IMR-90 (cell line): ENCODE measurements at regions not wholly inside any gene's neighbourhood (a gene's known extent, or its start where the extent isn't known, plus 50 kb on each side); places are given as distances from the start of the nearest gene placed in this dataset.

ENCODE experiments used
- ATAC-seq: fragments of 200-7000 bp; cut with Tn5 transposase; 2 replicates; pipeline ENCODE4 v1.9.1; 2020; ENCODE audit warnings: low read depth, mild to moderate bottlenecking, moderate library complexity
- BruUV-seq: library from RNA; stranded (reverse); fragments of 400-500 nt; replicated peaks from 2 replicates; lab custom pipeline; 2021; lab: Mats Ljungman, UMichigan
- CTCF ChIA-PET: fragments of 300-600 bp; formaldehyde crosslinking; extraction: SDS; loops from one replicate; lab custom pipeline; 2021; ENCODE audit warnings: antibody characterized with exemption; lab: Yijun Ruan, JAX
- POLR2A ChIA-PET: fragments of 300-600 bp; sonication (Branson Sonifier 250); formaldehyde crosslinking; loops from one replicate; lab custom pipeline; 2022; ENCODE audit warnings: antibody characterized with exemption; ENCODE audit not compliant: unreplicated experiment; lab: Charles Lee
- DNase-seq: peaks from one replicate; pipeline ENCODE4 v3.0.0; 2013
- H2AFZ ChIP-seq: replicated peaks from 2 replicates; pipeline ENCODE3; 2013; ENCODE audit warnings: low read length, mild to moderate bottlenecking; ENCODE audit not compliant: poor library complexity
- H2AK5ac ChIP-seq: 2 replicates; pipeline ENCODE4 v1.6.1; 2013; ENCODE audit warnings: low read depth, low read length, inconsistent platforms
- H2AK9ac ChIP-seq: replicated peaks from 2 replicates; pipeline ENCODE3; 2013; ENCODE audit warnings: mild to moderate bottlenecking, low read depth, low read length, moderate library complexity; ENCODE audit not compliant: poor library complexity
- H2BK120ac ChIP-seq: 2 replicates; pipeline ENCODE4 v1.6.1; 2013; ENCODE audit warnings: low read depth, low read length, inconsistent platforms
- H2BK15ac ChIP-seq: 3 replicates; pipeline ENCODE4 v1.6.1; 2013; ENCODE audit warnings: low read depth, low read length, inconsistent platforms
- H2BK20ac ChIP-seq: 2 replicates; pipeline ENCODE4 v1.6.1; 2013; ENCODE audit warnings: low read depth, mild to moderate bottlenecking, inconsistent platforms, low read length, moderate library complexity
- H2BK5ac ChIP-seq: 2 replicates; pipeline ENCODE4 v1.6.1; 2013; ENCODE audit warnings: mild to moderate bottlenecking, low read depth, low read length, inconsistent platforms; ENCODE audit not compliant: poor library complexity, severe bottlenecking
- H3K14ac ChIP-seq: replicated peaks from 2 replicates; pipeline ENCODE4 v1.6.1; 2013; ENCODE audit warnings: low read depth, low read length, inconsistent platforms
- H3K18ac ChIP-seq: 2 replicates; pipeline ENCODE4 v1.6.1; 2013; ENCODE audit warnings: low read depth, low read length, control low read depth
- H3K23ac ChIP-seq: 2 replicates; pipeline ENCODE4 v1.6.1; 2013; ENCODE audit warnings: low read depth, low read length, inconsistent platforms
- H3K27ac ChIP-seq: 2 replicates; pipeline ENCODE4 v1.5.1; 2013; ENCODE audit warnings: mild to moderate bottlenecking, control low read depth, low read length; ENCODE audit not compliant: insufficient read depth
- H3K27me3 ChIP-seq: 2 replicates; pipeline ENCODE4 v1.6.1; 2013; ENCODE audit warnings: low read length; ENCODE audit not compliant: control insufficient read depth, insufficient read depth
- H3K36me3 ChIP-seq: 2 replicates; pipeline ENCODE4 v1.6.1; 2013; ENCODE audit warnings: low read length, mixed read lengths; ENCODE audit not compliant: control insufficient read depth, insufficient read depth
- H3K4ac ChIP-seq: 2 replicates; pipeline ENCODE4 v1.6.1; 2013; ENCODE audit warnings: low read depth, low read length, inconsistent platforms
- H3K4me1 ChIP-seq: 2 replicates; pipeline ENCODE4 v1.6.1; 2013; ENCODE audit warnings: low read length, mixed read lengths; ENCODE audit not compliant: control insufficient read depth, insufficient read depth
- H3K4me2 ChIP-seq: 2 replicates; pipeline ENCODE4 v1.6.1; 2013; ENCODE audit warnings: low read depth, mild to moderate bottlenecking, control low read depth, low read length, moderate library complexity
- H3K4me3 ChIP-seq: 2 replicates; pipeline ENCODE4 v1.5.1; 2013; ENCODE audit warnings: low read depth, mild to moderate bottlenecking, control low read depth, low read length, moderate library complexity; ENCODE audit not compliant: insufficient read depth
- H3K56ac ChIP-seq: 2 replicates; pipeline ENCODE4 v1.6.1; 2013; ENCODE audit warnings: low read length, inconsistent platforms; ENCODE audit not compliant: insufficient read depth; ENCODE audit errors: extremely low read depth
- H3K79me1 ChIP-seq, 2 experiments: 2 replicates each; pipeline ENCODE4 v1.6.1; 2013; ENCODE audit warnings: low read length in 2 of 2, inconsistent platforms in 1 of 2, low read depth in 1 of 2
- H3K9ac ChIP-seq: 2 replicates; pipeline ENCODE4 v1.6.1; 2013; ENCODE audit warnings: low read depth, low read length, control low read depth
- H3K9me1 ChIP-seq: 2 replicates; pipeline ENCODE4 v1.6.1; 2013; ENCODE audit warnings: low read length, inconsistent platforms; ENCODE audit not compliant: insufficient read depth
- H3K9me3 ChIP-seq: 2 replicates; pipeline ENCODE4 v1.6.1; 2013; ENCODE audit warnings: low read length; ENCODE audit not compliant: control insufficient read depth, insufficient read depth
- H4K20me1 ChIP-seq: 2 replicates; pipeline ENCODE4 v1.6.1; 2013; ENCODE audit warnings: low read length, inconsistent platforms; ENCODE audit not compliant: insufficient read depth
- H4K5ac ChIP-seq: 2 replicates; pipeline ENCODE4 v1.6.1; 2013; ENCODE audit warnings: mild to moderate bottlenecking, low read depth, low read length, control low read depth
- H4K8ac ChIP-seq, 2 experiments: 2 replicates each; pipeline ENCODE4 v1.6.1; 2013; ENCODE audit warnings: low read depth in 2 of 2, low read length in 2 of 2, control low read depth in 1 of 2, inconsistent platforms in 1 of 2
- H4K91ac ChIP-seq: 2 replicates; pipeline ENCODE4 v1.6.1; 2013; ENCODE audit warnings: low read depth, low read length, inconsistent platforms; ENCODE audit not compliant: insufficient read depth
- CHD1 ChIP-seq: IDR thresholded peaks from 2 replicates; pipeline ENCODE4 v1.6.1; 2012; ENCODE audit warnings: low read depth, low read length, improper control_type of control experiment
- ELK1 ChIP-seq: fragments of 150-350 bp; IDR thresholded peaks from 2 replicates; pipeline ENCODE4 v1.6.1; 2016; ENCODE audit warnings: low read depth, mild to moderate bottlenecking, low read length, moderate library complexity, borderline replicate concordance
- POLR2A ChIP-seq: IDR thresholded peaks from 2 replicates; pipeline ENCODE4 v1.6.1; 2012; ENCODE audit warnings: mild to moderate bottlenecking, low read depth, low read length
- USF2 ChIP-seq: fragments of 150-350 bp; IDR thresholded peaks from 2 replicates; pipeline ENCODE4 v1.6.1; 2017; ENCODE audit warnings: mild to moderate bottlenecking, antibody characterized with exemption, low read length, low read depth
- WGBS, 2 experiments: methylation state at CpG; one replicate each; pipeline versions ENCODE4 v1.1.5 to v1.1.7; 2013; ENCODE audit warnings: missing lambda C conversion rate in 2 of 2; ENCODE audit not compliant: insufficient read length in 1 of 2; ENCODE audit errors: extremely low coverage in 2 of 2; 5-methylcytosine and 5-hydroxymethylcytosine counted together
- dilution Hi-C: fragments of 300-500 bp; cut with HindIII; formaldehyde crosslinking; loops from one replicate; pipeline ENCODE4 v1.14.3; 2018; ENCODE audit warnings: low sequenced_read_pairs; ENCODE audit not compliant: unreplicated experiment
- in situ Hi-C: fragments of 300-500 bp; cut with MboI; formaldehyde crosslinking; loops from 3 replicates; pipeline ENCODE4 v1.14.3; 2019; ENCODE audit warnings: low sequenced_read_pairs, inconsistent platforms, mixed read lengths
- intact Hi-C: fragments of 100-400 bp; cut with micrococcal nuclease; formaldehyde crosslinking; loops from 2 replicates; pipeline ENCODE4 v1.10.0; 2022

GRCh38 chr12:60269611-60270269 lies 673.9 kb downstream of the SLC16A7 start:
- no TSS peak for BruUV-seq
- CTCF ChIA-PET: no interaction called here

More at GRCh38 chr12:60269611-60270269, 673.9 kb downstream of the SLC16A7 start:
- Histone ChIP-seq H3K9ac (no peak overlapping the region), H2AK9ac (no peak overlapping the region), H4K20me1 (no peaks in the 10 kb centered on the region), H3K9me1 (no peaks in the 10 kb centered on the region), H2BK15ac (no peak overlapping the region), H3K27ac (no peak overlapping the region), H3K4me3 (no peak overlapping the region), H2AFZ (no peak overlapping the region), H3K4me1 (peaks cover 1% of the 10 kb centered on the region; the same call in 1 of the 2 replicates), H4K8ac (no peak overlapping the region), H3K9me3 (no peaks in the 10 kb centered on the region), H3K23ac (no peak overlapping the region), H3K18ac (no peak overlapping the region), H4K5ac (no peak overlapping the region), H3K14ac (no peak overlapping the region), H2BK20ac (no peak overlapping the region), H3K56ac (no peak overlapping the region), H4K91ac (no peak overlapping the region), H2AK5ac (no peak overlapping the region), H3K79me1 (no peaks in the 10 kb centered on the region), H3K4ac (no peak overlapping the region; the same call in 1 of the 2 replicates), H3K27me3 (no peaks in the 10 kb centered on the region), H3K36me3 (no peaks in the 10 kb centered on the region), H2BK120ac (no peak overlapping the region), H2BK5ac (no peak overlapping the region), H3K4me2 (no peak overlapping the region)
- 98% methylated on average over 61 of the region's 66 CpGs; no CpG with 5 or more reads in 1 of the 2 experiments for WGBS, 2 experiments
- intact Hi-C loops: loop anchor here (10.0 kb wide), 1 partner anchor 1735 kb away; no protein-coding TSS in a partner anchor
- no peak for DNase-seq
- in situ Hi-C loops: no loop called here
- dilution Hi-C loops: no loop called here
- ATAC-seq: no peak
- POLR2A ChIA-PET: no interaction called here
- TF ChIP-seq USF2 (no peak), POLR2A (no peak), ELK1 (no peak), CHD1 (no peak)
